Caco-2 (cell line): ENCODE measurements at regions not wholly inside any gene's neighbourhood (a gene's known extent, or its start where the extent isn't known, plus 50 kb on each side); places are given as distances from the start of the nearest gene placed in this dataset.

ENCODE experiments used
- BruUV-seq: library from RNA; stranded (reverse); fragments of 400-500 nt; replicated peaks from 2 replicates; lab custom pipeline; 2021; lab: Mats Ljungman, UMichigan
- CTCF ChIA-PET: fragments of 300-600 bp; sonication (Branson Sonifier 250); formaldehyde crosslinking; loops from one replicate; lab custom pipeline; 2022; ENCODE audit warnings: antibody characterized with exemption; lab: Charles Lee
- POLR2A ChIA-PET: fragments of 300-600 bp; sonication (Branson Sonifier 250); formaldehyde crosslinking; loops from one replicate; lab custom pipeline; 2022; ENCODE audit warnings: antibody characterized with exemption; lab: Charles Lee
- DNase-seq, 2 experiments: peaks; one replicate each; pipeline versions ENCODE4 v3.0.0 to v3.0.0-alpha.2; 2020 to 2022
- H3K27me3 ChIP-seq: replicated peaks from 2 replicates; pipeline ENCODE4 v1.6.0; 2011; ENCODE audit warnings: low read length; ENCODE audit not compliant: control insufficient read depth, insufficient read depth
- H3K36me3 ChIP-seq: 2 replicates; pipeline ENCODE4 v1.5.1; 2011; ENCODE audit warnings: low read length; ENCODE audit not compliant: control insufficient read depth, insufficient read depth
- H3K4me1 ChIP-seq: fragments of 250-450 bp; sonication (Bioruptor Pico); 2 replicates; pipeline ENCODE4 v1.5.1; 2020; ENCODE audit warnings: mild to moderate bottlenecking
- H3K4me3 ChIP-seq: 2 replicates; pipeline ENCODE4 v1.5.1; 2011; ENCODE audit warnings: low read depth, mild to moderate bottlenecking, control low read depth, low read length
- H3K9me3 ChIP-seq: fragments of 250-450 bp; sonication (Bioruptor Pico); 2 replicates; pipeline ENCODE4 v1.5.1; 2020; ENCODE audit warnings: mild to moderate bottlenecking, moderate library complexity
- H3K27ac Mint-ChIP-seq: one replicate; pipeline ENCODE4 v1.8.0; 2022; ENCODE audit warnings: mixed read lengths; ENCODE audit not compliant: unreplicated experiment
- H3K27me3 Mint-ChIP-seq: one replicate; pipeline ENCODE4 v1.8.0; 2022; ENCODE audit warnings: mixed read lengths; ENCODE audit not compliant: insufficient read depth, unreplicated experiment
- H3K36me3 Mint-ChIP-seq: one replicate; pipeline ENCODE4 v1.8.0; 2022; ENCODE audit warnings: mild to moderate bottlenecking, mixed read lengths; ENCODE audit not compliant: insufficient read depth, unreplicated experiment
- H3K4me1 Mint-ChIP-seq: one replicate; pipeline ENCODE4 v1.8.0; 2022; ENCODE audit warnings: low read depth, mixed read lengths; ENCODE audit not compliant: unreplicated experiment
- H3K4me3 Mint-ChIP-seq: one replicate; pipeline ENCODE4 v1.8.0; 2022; ENCODE audit warnings: mild to moderate bottlenecking, moderate library complexity, mixed read lengths; ENCODE audit not compliant: unreplicated experiment
- H3K9me3 Mint-ChIP-seq: one replicate; pipeline ENCODE4 v1.8.0; 2022; ENCODE audit warnings: mixed read lengths; ENCODE audit not compliant: unreplicated experiment
- intact Hi-C: fragments of 100-400 bp; cut with micrococcal nuclease; formaldehyde crosslinking; loops from one replicate; pipeline ENCODE4 v1.10.0; 2022; ENCODE audit not compliant: unreplicated experiment
- TF ChIP-seq, protein P1 (sequence below), 2 experiments: fragments of 200-600 bp in 1 of 2; IDR thresholded peaks; 1 replicate in 1 of 2; 2 replicates in 1 of 2; pipeline versions ENCODE4 v1.5.1 to v1.8.0; 2011 to 2022; ENCODE audit warnings: antibody characterized with exemption in 1 of 2, control low read depth in 1 of 2, inconsistent platforms in 1 of 2, low read depth in 1 of 2, low read length in 1 of 2, mild to moderate bottlenecking in 1 of 2, moderate library complexity in 1 of 2; ENCODE audit not compliant: insufficient read depth in 1 of 2, severe bottlenecking in 1 of 2, unreplicated experiment in 1 of 2

DNA sequence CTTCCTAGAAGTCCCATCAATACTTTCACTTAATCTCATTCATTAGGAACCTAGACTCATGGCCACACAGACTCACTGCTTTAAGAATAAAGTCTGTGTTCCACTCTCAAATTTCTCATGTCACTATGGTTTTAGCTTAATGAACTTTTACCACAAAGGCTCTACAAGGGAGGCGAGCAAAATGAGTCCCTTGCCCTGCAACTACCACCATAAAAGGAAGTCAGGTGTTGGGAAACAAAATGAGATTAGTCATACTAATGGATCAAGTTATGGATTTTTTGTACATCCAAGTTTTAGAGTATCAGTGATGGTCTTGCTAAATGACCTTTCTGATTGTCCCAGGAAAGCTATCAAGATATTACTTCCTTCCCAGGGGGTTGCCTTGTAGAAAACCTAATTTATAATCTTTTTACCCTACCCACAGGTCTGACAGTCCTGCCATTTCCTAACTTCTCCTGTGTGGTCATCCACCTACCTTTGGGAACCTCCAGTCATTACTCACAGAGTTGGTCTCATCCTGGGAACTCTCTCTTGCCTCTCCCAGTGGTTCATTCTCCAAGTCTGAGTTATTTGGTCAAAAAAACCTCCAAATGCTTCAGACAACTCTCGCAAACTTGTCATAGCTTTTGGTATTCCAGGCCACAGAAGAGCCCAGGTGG, 51.8 kb upstream of the SLC16A1 start:
- H3K36me3 Mint-ChIP-seq, result no peaks in the 10 kb centered on the region

DNA sequence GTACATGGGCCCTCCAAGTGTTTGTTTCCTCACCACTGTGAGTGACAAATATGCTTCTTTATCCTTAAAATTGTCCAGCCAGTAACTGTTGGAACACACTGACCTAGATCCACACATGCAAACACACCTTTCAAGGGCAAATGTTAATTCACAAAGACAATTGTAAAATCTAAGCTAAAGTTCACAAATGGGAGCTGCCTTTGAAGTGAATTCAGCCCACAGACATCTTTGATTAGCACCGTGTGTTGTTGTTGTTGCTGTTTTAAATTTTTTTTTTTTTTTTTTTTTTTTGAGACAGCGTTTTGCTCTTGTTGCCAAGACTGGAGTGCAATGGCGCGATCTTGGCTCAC, 52.3 kb upstream of the SLC16A1 start:
- ChIA-PET CTCF (no interaction called here), POLR2A (no interaction called here)
- no peaks in the 10 kb centered on the region for H3K27me3 Mint-ChIP-seq
- no peak for DNase-seq
- peaks cover 20% of the 10 kb centered on the region for H3K4me1 ChIP-seq
- H3K27ac Mint-ChIP-seq, result no peak overlapping the region
- H3K36me3 Mint-ChIP-seq, result no peaks in the 10 kb centered on the region
- H3K4me1 Mint-ChIP-seq, result no peaks in the 10 kb centered on the region
- no peaks in the 10 kb centered on the region for H3K9me3 ChIP-seq
- intact Hi-C loops, result no loop called here
- no TSS peak for BruUV-seq
- TF ChIP-seq, protein P1, sequence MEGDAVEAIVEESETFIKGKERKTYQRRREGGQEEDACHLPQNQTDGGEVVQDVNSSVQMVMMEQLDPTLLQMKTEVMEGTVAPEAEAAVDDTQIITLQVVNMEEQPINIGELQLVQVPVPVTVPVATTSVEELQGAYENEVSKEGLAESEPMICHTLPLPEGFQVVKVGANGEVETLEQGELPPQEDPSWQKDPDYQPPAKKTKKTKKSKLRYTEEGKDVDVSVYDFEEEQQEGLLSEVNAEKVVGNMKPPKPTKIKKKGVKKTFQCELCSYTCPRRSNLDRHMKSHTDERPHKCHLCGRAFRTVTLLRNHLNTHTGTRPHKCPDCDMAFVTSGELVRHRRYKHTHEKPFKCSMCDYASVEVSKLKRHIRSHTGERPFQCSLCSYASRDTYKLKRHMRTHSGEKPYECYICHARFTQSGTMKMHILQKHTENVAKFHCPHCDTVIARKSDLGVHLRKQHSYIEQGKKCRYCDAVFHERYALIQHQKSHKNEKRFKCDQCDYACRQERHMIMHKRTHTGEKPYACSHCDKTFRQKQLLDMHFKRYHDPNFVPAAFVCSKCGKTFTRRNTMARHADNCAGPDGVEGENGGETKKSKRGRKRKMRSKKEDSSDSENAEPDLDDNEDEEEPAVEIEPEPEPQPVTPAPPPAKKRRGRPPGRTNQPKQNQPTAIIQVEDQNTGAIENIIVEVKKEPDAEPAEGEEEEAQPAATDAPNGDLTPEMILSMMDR (IDR thresholded peaks at IDR 0.05; ENCODE audit: insufficient read depth in 1 of 2, low read depth in 1 of 2, low read length in 1 of 2, severe bottlenecking in 1 of 2, unreplicated experiment in 1 of 2), result no peak
- no peaks in the 10 kb centered on the region for H3K9me3 Mint-ChIP-seq
- no peaks in the 10 kb centered on the region for H3K36me3 ChIP-seq
- H3K4me3 Mint-ChIP-seq, result no peak overlapping the region
- no peaks in the 10 kb centered on the region for H3K27me3 ChIP-seq
- H3K4me3 ChIP-seq, result no peak overlapping the region

More for the DNA sequence above, 51.8 kb upstream of the SLC16A1 start:
- BruUV-seq, result no TSS peak
- Mint-ChIP-seq H3K4me1 (no peaks in the 10 kb centered on the region), H3K9me3 (no peaks in the 10 kb centered on the region), H3K4me3 (no peak overlapping the region), H3K27ac (no peak overlapping the region), H3K27me3 (no peaks in the 10 kb centered on the region)
- DNase-seq, result no peak
- TF ChIP-seq, protein P1 (IDR thresholded peaks at IDR 0.05; ENCODE audit: insufficient read depth in 1 of 2, low read depth in 1 of 2, low read length in 1 of 2, severe bottlenecking in 1 of 2, unreplicated experiment in 1 of 2), result no peak
- CTCF ChIA-PET, result no interaction called here
- H3K4me3 ChIP-seq, result no peak overlapping the region
- H3K36me3 ChIP-seq, result no peaks in the 10 kb centered on the region
- H3K4me1 ChIP-seq, result peaks cover 15% of the 10 kb centered on the region
- POLR2A ChIA-PET, result no interaction called here
- H3K9me3 ChIP-seq, result no peaks in the 10 kb centered on the region
- no peaks in the 10 kb centered on the region for H3K27me3 ChIP-seq
- intact Hi-C loops, result no loop called here

DNA sequence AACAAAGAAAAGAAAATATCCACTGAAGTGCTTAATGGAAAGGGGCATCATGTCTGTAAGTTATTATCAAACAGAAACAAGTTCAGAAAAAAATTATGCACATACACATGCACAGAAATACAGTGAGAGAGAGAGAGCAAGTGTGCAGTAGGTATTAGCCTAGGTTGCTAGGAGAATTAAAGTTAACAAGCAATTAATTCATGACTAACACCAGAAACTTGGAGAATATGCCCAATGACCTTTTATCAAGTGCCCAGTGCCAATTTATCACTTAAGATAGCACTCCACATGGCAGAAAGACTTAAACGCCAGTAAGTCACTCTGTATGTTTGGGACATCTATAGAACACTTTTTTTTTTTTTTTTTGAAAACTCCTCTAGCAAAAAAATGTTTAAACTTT, 56.2 kb upstream of the SLC16A1 start:
- Mint-ChIP-seq H3K9me3 (no peaks in the 10 kb centered on the region), H3K27me3 (no peaks in the 10 kb centered on the region), H3K4me3 (no peak overlapping the region), H3K36me3 (no peaks in the 10 kb centered on the region), H3K27ac (no peak overlapping the region), H3K4me1 (no peaks in the 10 kb centered on the region)
- no peaks in the 10 kb centered on the region for H3K36me3 ChIP-seq
- DNase-seq, result no peak
- H3K4me1 ChIP-seq, result peaks cover 10% of the 10 kb centered on the region
- POLR2A ChIA-PET, result no interaction called here
- no peaks in the 10 kb centered on the region for H3K9me3 ChIP-seq
- TF ChIP-seq, protein P1 (IDR thresholded peaks at IDR 0.05; ENCODE audit: insufficient read depth in 1 of 2, low read depth in 1 of 2, low read length in 1 of 2, severe bottlenecking in 1 of 2, unreplicated experiment in 1 of 2), result no peak
- no peak overlapping the region for H3K4me3 ChIP-seq
- BruUV-seq, result no TSS peak
- CTCF ChIA-PET, result no interaction called here
- intact Hi-C loops, result no loop called here
- H3K27me3 ChIP-seq, result no peaks in the 10 kb centered on the region
